Astrocyte of the cerebellum (primary cell): ENCODE measurements at regions not wholly inside any gene's neighbourhood (a gene's known extent, or its start where the extent isn't known, plus 50 kb on each side); places are given as distances from the start of the nearest gene placed in this dataset.

Experiments
- DNase-seq: peaks from one replicate; pipeline ENCODE4 v3.0.0-alpha.2; 2011; ENCODE audit warnings: low read depth
- H3K4me3 ChIP-seq: 2 replicates; pipeline ENCODE4 v1.5.1; 2011; ENCODE audit warnings: mild to moderate bottlenecking, low read depth, low read length, moderate library complexity
- CTCF ChIP-seq: IDR thresholded peaks from 2 replicates; pipeline ENCODE4 v1.5.1; 2012; ENCODE audit warnings: low read length, low read depth, moderate library complexity, mild to moderate bottlenecking; ENCODE audit errors: missing control alignments
- in situ Hi-C: cut with HindIII; loops from 2 replicates; pipeline ENCODE4 v1.10.0; 2017; ENCODE audit warnings: low sequenced_read_pairs

GRCh38 chr9:30505311-30505710 is 1879.1 kb upstream of the ACO1 start:
- no peak overlapping the region for H3K4me3 ChIP-seq
- in situ Hi-C loops, result no loop called here
- no peak for TF ChIP-seq CTCF
- DNase-seq, result no peak

- DNase-seq, result no peak
- in situ Hi-C loops, result no loop called here
- no peak for TF ChIP-seq CTCF
- H3K4me3 ChIP-seq, result no peak overlapping the region
These were observed 1877.7 kb upstream of the ACO1 start for GRCh38 chr9:30506749-30507148.

GRCh38 chr9:30507166-30507565 is 1877.3 kb upstream of the ACO1 start:
- no peak for DNase-seq
- H3K4me3 ChIP-seq, result no peak overlapping the region
- in situ Hi-C loops, result no loop called here
- no peak for TF ChIP-seq CTCF

- H3K4me3 ChIP-seq, result no peak overlapping the region
- no peak for DNase-seq
- TF ChIP-seq CTCF, result no peak
- in situ Hi-C loops, result no loop called here
These were observed 1872.8 kb upstream of the ACO1 start for GRCh38 chr9:30511666-30512065.

GRCh38 chr9:30519166-30519565 is 1865.3 kb upstream of the ACO1 start:
- in situ Hi-C loops, result no loop called here
- no peak for DNase-seq
- TF ChIP-seq CTCF, result no peak
- H3K4me3 ChIP-seq, result no peak overlapping the region

- no peak overlapping the region for H3K4me3 ChIP-seq
- DNase-seq, result no peak
- in situ Hi-C loops, result no loop called here
- TF ChIP-seq CTCF, result no peak
These were observed 1864.7 kb upstream of the ACO1 start for GRCh38 chr9:30519756-30520155.

GRCh38 chr9:30522061-30522460 is 1862.4 kb upstream of the ACO1 start:
- in situ Hi-C loops, result no loop called here
- DNase-seq, result no peak
- no peak overlapping the region for H3K4me3 ChIP-seq
- no peak for TF ChIP-seq CTCF
